Ishikawa (cell line): ENCODE measurements at regions not wholly inside any gene's neighbourhood (a gene's known extent, or its start where the extent isn't known, plus 50 kb on each side); places are given as distances from the start of the nearest gene placed in this dataset.

Experiments used
- CEBPB ChIP-seq: IDR thresholded peaks from 2 replicates; pipeline ENCODE4 v1.6.1; 2012
- CREB1 ChIP-seq: IDR thresholded peaks from 2 replicates; pipeline ENCODE4 v1.6.1; 2012; ENCODE audit warnings: low read depth
- EGR1 ChIP-seq: IDR thresholded peaks from 2 replicates; pipeline ENCODE4 v1.6.1; 2012
- EP300 ChIP-seq: IDR thresholded peaks from 2 replicates; pipeline ENCODE4 v1.6.1; 2012; ENCODE audit warnings: borderline replicate concordance
- FOXM1 ChIP-seq: IDR thresholded peaks from 2 replicates; pipeline ENCODE4 v1.6.1; 2012; ENCODE audit warnings: low read depth, borderline replicate concordance
- MAX ChIP-seq: IDR thresholded peaks from 2 replicates; pipeline ENCODE4 v1.6.1; 2012
- NFIC ChIP-seq: IDR thresholded peaks from 2 replicates; pipeline ENCODE4 v1.6.1; 2012
- RAD21 ChIP-seq: IDR thresholded peaks from 2 replicates; pipeline ENCODE4 v1.6.1; 2012; ENCODE audit warnings: low read depth
- REST ChIP-seq: IDR thresholded peaks from 2 replicates; pipeline ENCODE4 v1.6.1; 2012; ENCODE audit warnings: low read depth, mild to moderate bottlenecking
- TAF1 ChIP-seq: IDR thresholded peaks from 2 replicates; pipeline ENCODE4 v1.6.1; 2012; ENCODE audit warnings: low read depth, mild to moderate bottlenecking
- TCF12 ChIP-seq: IDR thresholded peaks from 2 replicates; pipeline ENCODE4 v1.6.1; 2012; ENCODE audit warnings: low read depth
- TEAD4 ChIP-seq: IDR thresholded peaks from 2 replicates; pipeline ENCODE4 v1.6.1; 2012
- USF1 ChIP-seq: IDR thresholded peaks from 2 replicates; pipeline ENCODE4 v1.6.1; 2012
- YY1 ChIP-seq: IDR thresholded peaks from 2 replicates; pipeline ENCODE4 v1.6.1; 2012; ENCODE audit warnings: low read depth
- ZBTB7A ChIP-seq: IDR thresholded peaks from 2 replicates; pipeline ENCODE4 v1.6.1; 2012; ENCODE audit warnings: low read depth

- no peak for TF ChIP-seq YY1
- TF ChIP-seq TEAD4 = no peak
- no peak for TF ChIP-seq USF1
- no peak for TF ChIP-seq EP300
- no peak for TF ChIP-seq CEBPB
- TF ChIP-seq REST = no peak
- no peak for TF ChIP-seq CREB1
- TF ChIP-seq RAD21 = no peak
- no peak for TF ChIP-seq MAX
- no peak for TF ChIP-seq ZBTB7A
- no peak for TF ChIP-seq FOXM1
- TF ChIP-seq TAF1 = no peak
- no peak for TF ChIP-seq NFIC
- no peak for TF ChIP-seq TCF12
- no peak for TF ChIP-seq EGR1
Measured at GRCh38 chr3:107028086-107028485, 349.2 kb upstream of the CCDC54 start.

GRCh38 chr3:107028626-107029025 is 348.6 kb upstream of the CCDC54 start:
- TF ChIP-seq FOXM1 (no peak), EGR1 (no peak), NFIC (no peak), YY1 (no peak), TAF1 (no peak), TEAD4 (no peak), RAD21 (no peak), REST (no peak), EP300 (no peak), TCF12 (no peak), ZBTB7A (no peak), CREB1 (no peak), MAX (no peak)

- TF ChIP-seq EP300 (no peak), NFIC (no peak), USF1 (no peak), REST (no peak), ZBTB7A (no peak), TEAD4 (no peak), RAD21 (no peak), CEBPB (no peak), TCF12 (no peak), FOXM1 (no peak), CREB1 (no peak), MAX (no peak), TAF1 (no peak), YY1 (no peak), EGR1 (no peak)
Measured at GRCh38 chr3:107032111-107032510, 345.1 kb upstream of the CCDC54 start.

- no peak for TF ChIP-seq EP300
- TF ChIP-seq TAF1 = no peak
- TF ChIP-seq TCF12 = no peak
- TF ChIP-seq FOXM1 = no peak
- TF ChIP-seq CREB1 = no peak
- TF ChIP-seq REST = no peak
- TF ChIP-seq YY1 = no peak
- no peak for TF ChIP-seq ZBTB7A
- TF ChIP-seq RAD21 = no peak
- TF ChIP-seq EGR1 = no peak
- no peak for TF ChIP-seq NFIC
- no peak for TF ChIP-seq MAX
- TF ChIP-seq CEBPB = no peak
- no peak for TF ChIP-seq TEAD4
- no peak for TF ChIP-seq USF1
Measured at GRCh38 chr3:107034142-107034541, 343.1 kb upstream of the CCDC54 start.
